SU-DHL-6 (cell line): ENCODE measurements at regions not wholly inside any gene's neighbourhood (a gene's known extent, or its start where the extent isn't known, plus 50 kb on each side); places are given as distances from the start of the nearest gene placed in this dataset.

Source experiments
- CTCF ChIP-seq: fragments of 200-600 bp; sonication (generic); IDR thresholded peaks from one replicate; pipeline ENCODE4 v1.5.1; 2017; ENCODE audit warnings: antibody characterized with exemption, mild to moderate bottlenecking, low read length, moderate library complexity; ENCODE audit not compliant: insufficient read depth, poor library complexity, severe bottlenecking
- EZH2phosphoT487 ChIP-seq: fragments of 200-600 bp; sonication (generic), shearing (Covaris generic); conservative IDR thresholded peaks from 2 replicates; pipeline ENCODE4 v1.6.1; 2018; ENCODE audit warnings: mild to moderate bottlenecking, antibody characterized with exemption, low read length, moderate library complexity, mixed read lengths

DNA sequence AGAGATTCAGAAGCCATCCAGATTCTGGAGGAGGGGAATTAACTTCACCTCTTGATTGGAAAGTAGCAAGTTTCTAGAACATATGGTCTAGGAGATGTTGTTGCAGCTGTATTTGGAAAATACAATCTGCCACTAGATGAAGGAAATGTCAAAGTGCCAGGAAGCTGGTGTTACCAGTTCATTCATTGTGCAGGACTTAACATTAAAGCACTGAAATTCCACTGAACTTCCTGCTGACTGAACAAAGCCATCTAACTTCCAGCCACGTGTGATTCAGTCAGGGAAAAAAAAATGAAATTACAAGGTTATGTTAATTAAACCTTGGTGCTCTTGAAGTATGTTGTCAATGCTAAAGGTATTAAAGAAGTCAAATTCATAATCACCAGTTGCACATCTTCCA, 321.5 kb upstream of the SASH1 start:
- TF ChIP-seq CTCF (no peak), EZH2phosphoT487 (no peak)
